ENCODE measurements at regions not wholly inside any gene's neighbourhood (a gene's known extent, or its start where the extent isn't known, plus 50 kb on each side); places are given as distances from the start of the nearest gene placed in this dataset.

DNA sequence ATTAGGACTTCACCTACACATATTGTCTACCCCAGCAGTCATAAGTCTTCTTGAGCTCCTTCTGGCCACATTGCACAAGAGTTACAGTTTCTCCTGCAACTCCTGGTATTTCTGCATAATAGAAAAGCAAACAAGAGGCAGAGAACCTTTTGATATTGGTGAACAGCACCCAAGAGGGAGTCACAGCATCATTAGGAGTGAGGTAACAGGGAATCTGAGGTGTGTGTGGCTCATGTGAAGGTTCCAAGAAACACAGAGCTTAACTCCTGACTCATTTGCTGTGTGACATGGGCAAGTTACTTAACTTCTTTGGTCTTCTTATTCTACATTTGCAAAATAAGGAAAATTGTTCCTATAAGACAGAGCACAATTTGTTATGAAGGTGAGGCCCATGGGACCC is 374.6 kb downstream of the INSC start:
- POLR2A ChIA-PET (ENCODE audit: low non-redundant PET) = no interaction called here
- CTCF ChIA-PET = no interaction called here
- TF ChIP-seq CTCF (conservative IDR thresholded peaks at IDR 0.05; ENCODE audit: low read depth) = no peak
- no peak overlapping the region for H3K27ac ChIP-seq
- no peak for DNase-seq (ENCODE audit: low spot score)

- no peak for TF ChIP-seq CTCF (conservative IDR thresholded peaks at IDR 0.05; ENCODE audit: low read depth)
- H3K27ac ChIP-seq = no peak overlapping the region
- ChIA-PET POLR2A (ENCODE audit: low non-redundant PET) (no interaction called here), CTCF (no interaction called here)
- DNase-seq (ENCODE audit: low spot score) = no peak
These were observed 375.8 kb downstream of the INSC start for GRCh38 chr11:15490535-15490934.

GRCh38 chr11:15493066-15493465 is 378.3 kb downstream of the INSC start:
- POLR2A ChIA-PET (ENCODE audit: low non-redundant PET) = no interaction called here
- CTCF ChIA-PET = no interaction called here
- no peak for DNase-seq (ENCODE audit: low spot score)
- no peak for TF ChIP-seq CTCF (conservative IDR thresholded peaks at IDR 0.05; ENCODE audit: low read depth)
- H3K27ac ChIP-seq = no peak overlapping the region

- no peak for TF ChIP-seq CTCF (conservative IDR thresholded peaks at IDR 0.05; ENCODE audit: low read depth)
- H3K27ac ChIP-seq = no peak overlapping the region
- ChIA-PET POLR2A (ENCODE audit: low non-redundant PET) (no interaction called here), CTCF (no interaction called here)
- DNase-seq (ENCODE audit: low spot score) = no peak
These were observed 379.3 kb downstream of the INSC start for GRCh38 chr11:15493921-15494620.

- ChIA-PET POLR2A (ENCODE audit: low non-redundant PET) (no interaction called here), CTCF (no interaction called here)
- TF ChIP-seq CTCF (conservative IDR thresholded peaks at IDR 0.05; ENCODE audit: low read depth) = no peak
- no peak for DNase-seq (ENCODE audit: low spot score)
- no peak overlapping the region for H3K27ac ChIP-seq
These were observed 380.0 kb downstream of the INSC start for GRCh38 chr11:15494740-15495139.

DNA sequence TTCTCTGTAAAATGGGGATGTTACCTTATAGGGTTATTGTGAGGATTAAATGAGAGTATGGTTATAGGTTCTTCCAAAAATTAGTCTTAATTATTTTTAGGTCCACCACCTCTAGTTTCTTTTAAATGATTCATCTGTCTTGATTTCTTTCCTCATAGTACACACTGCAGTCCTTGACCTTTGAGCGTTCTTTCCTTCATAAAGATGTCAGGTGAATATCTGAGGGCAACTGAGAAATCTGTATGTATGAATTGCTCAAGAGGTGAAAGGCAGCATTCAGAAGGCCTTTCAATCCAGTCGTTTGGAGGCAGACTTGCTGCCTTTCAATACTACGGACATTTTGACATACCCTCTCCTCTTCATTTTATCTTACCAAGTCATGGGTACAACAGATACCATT is 380.7 kb downstream of the INSC start:
- no peak for TF ChIP-seq CTCF (conservative IDR thresholded peaks at IDR 0.05; ENCODE audit: low read depth)
- H3K27ac ChIP-seq = no peak overlapping the region
- ChIA-PET POLR2A (ENCODE audit: low non-redundant PET) (no interaction called here), CTCF (no interaction called here)
- DNase-seq (ENCODE audit: low spot score) = no peak

DNA sequence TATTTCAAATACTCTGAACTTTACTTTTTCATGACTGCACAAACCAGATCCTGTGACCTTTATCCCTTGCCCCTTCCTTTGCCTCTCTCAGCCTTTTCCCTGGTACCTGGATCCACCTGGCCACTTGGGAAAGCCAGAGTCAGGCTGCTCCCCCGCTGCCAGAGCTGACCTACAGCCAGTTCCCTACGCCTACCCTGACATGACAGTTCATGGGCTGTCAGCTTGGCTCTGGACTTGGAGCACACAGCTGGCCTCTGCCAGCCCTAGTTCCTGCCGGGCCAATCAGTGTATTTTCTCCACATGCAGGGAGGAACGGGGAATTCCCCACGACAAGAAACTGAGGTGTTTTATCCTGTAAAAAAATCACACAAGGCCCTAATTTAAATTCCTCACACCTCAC is 382.6 kb downstream of the INSC start:
- CTCF ChIA-PET = no interaction called here
- TF ChIP-seq CTCF (conservative IDR thresholded peaks at IDR 0.05; ENCODE audit: low read depth) = no peak
- H3K27ac ChIP-seq = no peak overlapping the region
- POLR2A ChIA-PET (ENCODE audit: low non-redundant PET) = no interaction called here
- no peak for DNase-seq (ENCODE audit: low spot score)

Measured in RWPE1 (cell line).